Activated CD4-positive, alpha-beta T cell treated with anti-CD3 and anti-CD28 coated beads, Interleukin-2, amount 10 ng/mL, durations not matched to agents 24 days and 14 days (primary cell): ENCODE measurements at regions not wholly inside any gene's neighbourhood (a gene's known extent, or its start where the extent isn't known, plus 50 kb on each side); places are given as distances from the start of the nearest gene placed in this dataset.
A peak's percentile ranks its signal among the peaks of the same experiment; 100 is the strongest.

Experiments used
- DNase-seq: peaks from one replicate; pipeline ENCODE4 v3.0.0; 2022
- H3K27ac Mint-ChIP-seq: one replicate; pipeline ENCODE4 v1.8.0; 2022; ENCODE audit warnings: mild to moderate bottlenecking, mixed read lengths
- H3K27me3 Mint-ChIP-seq: one replicate; pipeline ENCODE4 v1.8.0; 2022; ENCODE audit warnings: mixed read lengths
- H3K36me3 Mint-ChIP-seq: one replicate; pipeline ENCODE4 v1.8.0; 2022; ENCODE audit warnings: low read depth, mild to moderate bottlenecking, mixed read lengths
- H3K4me1 Mint-ChIP-seq: one replicate; pipeline ENCODE4 v1.8.0; 2021; ENCODE audit warnings: mixed read lengths
- H3K4me3 Mint-ChIP-seq: one replicate; pipeline ENCODE4 v1.8.0; 2022; ENCODE audit warnings: mild to moderate bottlenecking, moderate library complexity, mixed read lengths
- H3K9me3 Mint-ChIP-seq: one replicate; pipeline ENCODE4 v1.8.0; 2021; ENCODE audit warnings: mixed read lengths
- intact Hi-C: fragments of 100-400 bp; cut with micrococcal nuclease; formaldehyde crosslinking; loops from one replicate; pipeline ENCODE4 v1.15.1; 2023

GRCh38 chr15:62845241-62846126 lies 197.1 kb upstream of the TPM1 start:
- Mint-ChIP-seq H3K36me3 (no peaks in the 10 kb centered on the region), H3K4me1 (no peaks in the 10 kb centered on the region), H3K27ac (no peak overlapping the region), H3K9me3 (no peaks in the 10 kb centered on the region), H3K27me3 (no peaks in the 10 kb centered on the region), H3K4me3 (no peak overlapping the region)
- DNase-seq = no peak
- intact Hi-C loops = loop anchor here (5.0 kb wide), 1 partner anchor 247 kb away; no protein-coding TSS in a partner anchor

- Mint-ChIP-seq H3K4me3 (no peak overlapping the region), H3K27ac (no peak overlapping the region)
These were observed 196.3 kb upstream of the TPM1 start for GRCh38 chr15:62846131-62846804.

GRCh38 chr15:62846805-62847495 lies 195.6 kb upstream of the TPM1 start:
- H3K27ac Mint-ChIP-seq = no peak overlapping the region
- no peaks in the 10 kb centered on the region for H3K4me1 Mint-ChIP-seq
- no peak for DNase-seq
- H3K36me3 Mint-ChIP-seq = no peaks in the 10 kb centered on the region
- no peaks in the 10 kb centered on the region for H3K27me3 Mint-ChIP-seq
- intact Hi-C loops = loop anchor here (5.0 kb wide), 1 partner anchor 245 kb away; no protein-coding TSS in a partner anchor
- no peak overlapping the region for H3K4me3 Mint-ChIP-seq
- H3K9me3 Mint-ChIP-seq = no peaks in the 10 kb centered on the region

More at GRCh38 chr15:62846131-62846804, 196.3 kb upstream of the TPM1 start:
- no peaks in the 10 kb centered on the region for H3K9me3 Mint-ChIP-seq
- no peaks in the 10 kb centered on the region for H3K27me3 Mint-ChIP-seq
- no peak for DNase-seq
- H3K36me3 Mint-ChIP-seq = no peaks in the 10 kb centered on the region
- intact Hi-C loops = loop anchor here (5.0 kb wide), 1 partner anchor 246 kb away; no protein-coding TSS in a partner anchor
- no peaks in the 10 kb centered on the region for H3K4me1 Mint-ChIP-seq

GRCh38 chr15:62847900-62848489 lies 194.6 kb upstream of the TPM1 start:
- intact Hi-C loops = loop anchor here (5.0 kb wide), 1 partner anchor 244 kb away; no protein-coding TSS in a partner anchor
- Mint-ChIP-seq H3K27ac (no peak overlapping the region), H3K36me3 (no peaks in the 10 kb centered on the region), H3K4me3 (no peak overlapping the region), H3K4me1 (no peaks in the 10 kb centered on the region), H3K27me3 (no peaks in the 10 kb centered on the region), H3K9me3 (no peaks in the 10 kb centered on the region)
- DNase-seq = peak; percentile 81

- H3K4me1 Mint-ChIP-seq = no peaks in the 10 kb centered on the region
- H3K36me3 Mint-ChIP-seq = no peaks in the 10 kb centered on the region
- H3K27me3 Mint-ChIP-seq = no peaks in the 10 kb centered on the region
- H3K4me3 Mint-ChIP-seq = no peak overlapping the region
- intact Hi-C loops = loop anchor here (5.0 kb wide), 1 partner anchor 244 kb away; no protein-coding TSS in a partner anchor
- no peak overlapping the region for H3K27ac Mint-ChIP-seq
- H3K9me3 Mint-ChIP-seq = no peaks in the 10 kb centered on the region
- no peak for DNase-seq
These were observed 193.9 kb upstream of the TPM1 start for GRCh38 chr15:62848632-62849050.

- intact Hi-C loops = loop anchor here (5.0 kb wide), 1 partner anchor 243 kb away; no protein-coding TSS in a partner anchor
- Mint-ChIP-seq H3K4me1 (no peaks in the 10 kb centered on the region), H3K27ac (no peak overlapping the region), H3K9me3 (no peaks in the 10 kb centered on the region), H3K4me3 (no peak overlapping the region), H3K36me3 (no peaks in the 10 kb centered on the region), H3K27me3 (no peaks in the 10 kb centered on the region)
- DNase-seq = no peak
These were observed 193.0 kb upstream of the TPM1 start for GRCh38 chr15:62849316-62850106.

- no peak for DNase-seq
- no peak overlapping the region for H3K27ac Mint-ChIP-seq
- intact Hi-C loops = no loop called here
- H3K27me3 Mint-ChIP-seq = no peaks in the 10 kb centered on the region
- H3K4me1 Mint-ChIP-seq = no peaks in the 10 kb centered on the region
- H3K9me3 Mint-ChIP-seq = no peaks in the 10 kb centered on the region
- no peak overlapping the region for H3K4me3 Mint-ChIP-seq
- H3K36me3 Mint-ChIP-seq = no peaks in the 10 kb centered on the region
These were observed 192.2 kb upstream of the TPM1 start for GRCh38 chr15:62850318-62850717.

GRCh38 chr15:62850791-62851291 lies 191.7 kb upstream of the TPM1 start:
- Mint-ChIP-seq H3K27ac (no peak overlapping the region), H3K9me3 (no peaks in the 10 kb centered on the region)
- intact Hi-C loops = no loop called here

GRCh38 chr15:62853114-62853840 lies 189.3 kb upstream of the TPM1 start:
- intact Hi-C loops = no loop called here
- DNase-seq = no peak
- H3K36me3 Mint-ChIP-seq = no peaks in the 10 kb centered on the region
- H3K4me3 Mint-ChIP-seq = no peak overlapping the region
- H3K4me1 Mint-ChIP-seq = no peaks in the 10 kb centered on the region
- peaks cover under 1% of the 10 kb centered on the region for H3K27me3 Mint-ChIP-seq
- H3K9me3 Mint-ChIP-seq = no peaks in the 10 kb centered on the region
- H3K27ac Mint-ChIP-seq = no peak overlapping the region

More at GRCh38 chr15:62850791-62851291, 191.7 kb upstream of the TPM1 start:
- Mint-ChIP-seq H3K4me1 (no peaks in the 10 kb centered on the region), H3K4me3 (no peak overlapping the region), H3K27me3 (no peaks in the 10 kb centered on the region), H3K36me3 (no peaks in the 10 kb centered on the region)
- DNase-seq = no peak

GRCh38 chr15:62853841-62854225 lies 188.7 kb upstream of the TPM1 start:
- intact Hi-C loops = no loop called here
- DNase-seq = no peak
- Mint-ChIP-seq H3K4me3 (no peak overlapping the region), H3K9me3 (no peaks in the 10 kb centered on the region), H3K27me3 (peaks cover 2% of the 10 kb centered on the region), H3K4me1 (no peaks in the 10 kb centered on the region), H3K27ac (no peak overlapping the region), H3K36me3 (no peaks in the 10 kb centered on the region)

GRCh38 chr15:62854420-62855084 lies 188.0 kb upstream of the TPM1 start:
- H3K36me3 Mint-ChIP-seq = no peaks in the 10 kb centered on the region
- intact Hi-C loops = no loop called here
- DNase-seq = no peak

GRCh38 chr15:62855085-62855476 lies 187.5 kb upstream of the TPM1 start:
- intact Hi-C loops = no loop called here
- H3K27me3 Mint-ChIP-seq = peaks cover 6% of the 10 kb centered on the region
- H3K36me3 Mint-ChIP-seq = no peaks in the 10 kb centered on the region
- no peak overlapping the region for H3K4me3 Mint-ChIP-seq
- no peaks in the 10 kb centered on the region for H3K4me1 Mint-ChIP-seq
- no peak overlapping the region for H3K27ac Mint-ChIP-seq
- no peak for DNase-seq
- H3K9me3 Mint-ChIP-seq = peaks cover 6% of the 10 kb centered on the region

More at GRCh38 chr15:62854420-62855084, 188.0 kb upstream of the TPM1 start:
- Mint-ChIP-seq H3K27ac (no peak overlapping the region), H3K4me3 (no peak overlapping the region), H3K9me3 (peaks cover 1% of the 10 kb centered on the region), H3K4me1 (no peaks in the 10 kb centered on the region), H3K27me3 (peaks cover 3% of the 10 kb centered on the region)
